Panc1 (cell line): ENCODE measurements at regions not wholly inside any gene's neighbourhood (a gene's known extent, or its start where the extent isn't known, plus 50 kb on each side); places are given as distances from the start of the nearest gene placed in this dataset.

ENCODE experiments used
- CTCF ChIP-seq: fragments of 450-650 bp; IDR thresholded peaks from 2 replicates; pipeline ENCODE4 v1.5.1; 2017; ENCODE audit warnings: mild to moderate bottlenecking
- POLR2AphosphoS5 ChIP-seq: IDR thresholded peaks from 2 replicates; pipeline ENCODE4 v1.6.1; 2012; ENCODE audit warnings: mild to moderate bottlenecking, low read depth, low read length, moderate library complexity
- REST ChIP-seq, 2 experiments: IDR thresholded peaks; 2 replicates each; pipeline ENCODE4 v1.6.1; 2011 to 2012; ENCODE audit warnings: low read depth in 2 of 2, control low read depth in 1 of 2, low read length in 1 of 2, mild to moderate bottlenecking in 1 of 2, moderate library complexity in 1 of 2; ENCODE audit not compliant: insufficient read depth in 1 of 2

- no peak for TF ChIP-seq REST (IDR thresholded peaks at IDR 0.05; ENCODE audit: insufficient read depth in 1 of 2, low read depth in 2 of 2, low read length in 1 of 2)
- TF ChIP-seq CTCF = no peak
- no peak for TF ChIP-seq POLR2AphosphoS5
These were observed 277.5 kb downstream of the RASSF9 start for GRCh38 chr12:85558684-85559083.
